Erythroblast (primary cell): ENCODE measurements at regions not wholly inside any gene's neighbourhood (a gene's known extent, or its start where the extent isn't known, plus 50 kb on each side); places are given as distances from the start of the nearest gene placed in this dataset.
"Not testable (repeated sequence)": the region's sequence is repeated elsewhere in the genome, so short reads cannot be mapped to it uniquely, and the experiment has no call there.

Experiments
- GATA1 ChIP-seq: IDR thresholded peaks from 2 replicates; pipeline ENCODE4 v1.6.1; 2011; ENCODE audit warnings: low read depth, mild to moderate bottlenecking, control low read depth, low read length, moderate library complexity
- POLR2A ChIP-seq: IDR thresholded peaks from 2 replicates; pipeline ENCODE4 v1.6.1; 2011; ENCODE audit warnings: mild to moderate bottlenecking, low read length

DNA sequence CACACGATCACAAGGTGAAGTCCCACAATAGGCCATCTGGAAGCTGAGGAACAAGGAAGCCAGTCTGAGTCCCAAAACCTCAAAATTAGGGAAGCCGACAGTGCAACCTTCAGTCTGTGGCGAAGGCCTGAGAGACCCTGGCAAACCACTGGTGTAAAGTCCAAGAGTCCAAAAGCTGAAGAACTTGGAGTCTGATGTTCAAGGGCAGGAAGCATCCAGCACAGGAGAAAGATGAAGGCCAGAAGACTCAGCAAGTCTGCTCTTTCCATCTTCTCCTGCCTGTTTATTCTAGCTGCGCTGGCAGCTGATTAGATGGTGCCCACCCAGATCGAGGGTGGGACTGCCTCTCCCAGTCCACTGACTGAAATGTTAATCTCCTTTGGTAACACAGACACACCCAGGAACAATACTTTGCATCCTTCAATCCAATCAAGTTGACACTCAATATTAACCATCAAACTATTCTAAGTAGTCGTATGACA, 112.3 kb downstream of the MYCN start:
- TF ChIP-seq POLR2A, GATA1: not testable (repeated sequence)
